HEK293 (cell line): ENCODE measurements at regions not wholly inside any gene's neighbourhood (a gene's known extent, or its start where the extent isn't known, plus 50 kb on each side); places are given as distances from the start of the nearest gene placed in this dataset.
A peak's percentile ranks its signal among the peaks of the same experiment; 100 is the strongest.

Experiments used
- CTCF ChIA-PET: fragments of 350-600 bp; formaldehyde crosslinking; extraction: SDS; loops from one replicate; lab custom pipeline; 2021; ENCODE audit warnings: antibody characterized with exemption; lab: Yijun Ruan, JAX
- POLR2A ChIA-PET: fragments of 300-600 bp; formaldehyde crosslinking; extraction: SDS; loops from one replicate; lab custom pipeline; 2020; ENCODE audit warnings: antibody characterized with exemption, inconsistent platforms; lab: Yijun Ruan, JAX
- H3K27ac ChIP-seq: fragments of 200-500 bp; sonication (Bioruptor generic); 2 replicates; pipeline ENCODE4 v1.5.1; 2014; ENCODE audit warnings: low read depth, low read length, control low read depth, inconsistent platforms; ENCODE audit errors: extremely low read depth
- H3K36me3 ChIP-seq, 2 experiments: fragments of 200-500 bp in 1 of 2; sonication (Bioruptor generic) in 1 of 2; 1 replicate in 1 of 2; 2 replicates in 1 of 2; pipeline ENCODE4 v1.5.1; 2014 to 2017; ENCODE audit warnings: inconsistent platforms in 2 of 2, low read length in 2 of 2; ENCODE audit not compliant: control insufficient read depth in 2 of 2, insufficient read depth in 1 of 2
- H3K4me1 ChIP-seq: fragments of 200-500 bp; sonication (Bioruptor generic); 2 replicates; pipeline ENCODE4 v1.5.1; 2014; ENCODE audit warnings: mild to moderate bottlenecking, low read length, inconsistent platforms; ENCODE audit not compliant: control insufficient read depth, insufficient read depth
- H3K4me3 ChIP-seq: 2 replicates; pipeline ENCODE4 v1.5.1; 2011; ENCODE audit warnings: low read depth, mild to moderate bottlenecking, control low read depth, low read length, moderate library complexity
- H3K9me3 ChIP-seq: fragments of 200-500 bp; sonication (Bioruptor generic); 2 replicates; pipeline ENCODE4 v1.5.1; 2014; ENCODE audit warnings: low read depth, low read length, inconsistent platforms; ENCODE audit not compliant: control insufficient read depth, insufficient read depth
- ATF2 ChIP-seq: fragments of 450-650 bp; formaldehyde crosslinking; IDR thresholded peaks from 2 replicates; pipeline ENCODE4 v1.5.1; 2016; ENCODE audit warnings: missing biosample characterization, missing genetic modification characterization, low read depth
- GLIS1 ChIP-seq: fragments of 450-650 bp; formaldehyde crosslinking; IDR thresholded peaks from 2 replicates; pipeline ENCODE4 v1.5.1; 2016; ENCODE audit warnings: missing biosample characterization, missing genetic modification characterization
- KLF10 ChIP-seq: fragments of 450-650 bp; IDR thresholded peaks from 2 replicates; pipeline ENCODE4 v1.5.1; 2018; ENCODE audit warnings: missing biosample characterization, mild to moderate bottlenecking, missing genetic modification characterization
- KLF7 ChIP-seq: fragments of 450-650 bp; formaldehyde crosslinking; IDR thresholded peaks from 2 replicates; pipeline ENCODE4 v1.5.1; 2016; ENCODE audit warnings: missing biosample characterization, missing genetic modification characterization, borderline replicate concordance
- PRDM6 ChIP-seq: fragments of 450-650 bp; formaldehyde crosslinking; IDR thresholded peaks from 2 replicates; pipeline ENCODE4 v1.5.1; 2017; ENCODE audit warnings: missing biosample characterization, missing genetic modification characterization
- SALL2 ChIP-seq: fragments of 450-650 bp; formaldehyde crosslinking; IDR thresholded peaks from 2 replicates; pipeline ENCODE4 v1.5.0; 2017; ENCODE audit warnings: missing biosample characterization, mild to moderate bottlenecking, missing genetic modification characterization, borderline replicate concordance
- SP3 ChIP-seq: fragments of 450-650 bp; formaldehyde crosslinking; IDR thresholded peaks from 2 replicates; pipeline ENCODE4 v1.5.1; 2016; ENCODE audit warnings: missing biosample characterization, missing genetic modification characterization
- SP7 ChIP-seq: fragments of 450-650 bp; formaldehyde crosslinking; IDR thresholded peaks from 2 replicates; pipeline ENCODE4 v1.5.1; 2016; ENCODE audit warnings: missing biosample characterization, missing genetic modification characterization
- YY2 ChIP-seq: fragments of 450-650 bp; formaldehyde crosslinking; IDR thresholded peaks from 2 replicates; pipeline ENCODE4 v1.5.1; 2016; ENCODE audit warnings: missing biosample characterization, missing genetic modification characterization
- ZBTB21 ChIP-seq: fragments of 450-650 bp; formaldehyde crosslinking; IDR thresholded peaks from 2 replicates; pipeline ENCODE4 v1.5.1; 2017; ENCODE audit warnings: missing biosample characterization, missing genetic modification characterization
- ZFHX2 ChIP-seq: fragments of 450-650 bp; formaldehyde crosslinking; conservative IDR thresholded peaks from 2 replicates; pipeline ENCODE4 v1.5.1; 2016; ENCODE audit warnings: missing biosample characterization, missing genetic modification characterization
- ZNF140 ChIP-seq: fragments of 450-650 bp; formaldehyde crosslinking; IDR thresholded peaks from 2 replicates; pipeline ENCODE4 v1.5.1; 2016; ENCODE audit warnings: missing biosample characterization, missing genetic modification characterization
- ZNF18 ChIP-seq: fragments of 450-650 bp; formaldehyde crosslinking; IDR thresholded peaks from 2 replicates; pipeline ENCODE4 v1.5.1; 2016; ENCODE audit warnings: missing biosample characterization, missing genetic modification characterization
- ZNF280D ChIP-seq: fragments of 450-650 bp; formaldehyde crosslinking; IDR thresholded peaks from 2 replicates; pipeline ENCODE4 v1.5.1; 2016; ENCODE audit warnings: missing biosample characterization, missing genetic modification characterization
- ZNF311 ChIP-seq: fragments of 450-650 bp; formaldehyde crosslinking; IDR thresholded peaks from 2 replicates; pipeline ENCODE4 v1.5.1; 2017; ENCODE audit warnings: missing biosample characterization, missing genetic modification characterization, borderline replicate concordance
- ZNF350 ChIP-seq: fragments of 450-650 bp; formaldehyde crosslinking; IDR thresholded peaks from 2 replicates; pipeline ENCODE4 v1.5.0; 2017; ENCODE audit warnings: missing biosample characterization, mild to moderate bottlenecking, missing genetic modification characterization
- ZNF366 ChIP-seq: fragments of 450-650 bp; formaldehyde crosslinking; conservative IDR thresholded peaks from 2 replicates; pipeline ENCODE4 v1.5.1; 2016; ENCODE audit warnings: missing biosample characterization, missing genetic modification characterization
- ZNF449 ChIP-seq: fragments of 450-650 bp; formaldehyde crosslinking; IDR thresholded peaks from 2 replicates; pipeline ENCODE4 v1.5.1; 2017; ENCODE audit warnings: missing biosample characterization, mild to moderate bottlenecking, missing genetic modification characterization, moderate library complexity
- ZNF629 ChIP-seq: fragments of 450-650 bp; formaldehyde crosslinking; IDR thresholded peaks from 2 replicates; pipeline ENCODE4 v1.5.1; 2017; ENCODE audit warnings: missing biosample characterization, missing genetic modification characterization
- ZNF830 ChIP-seq: fragments of 450-650 bp; IDR thresholded peaks from 2 replicates; pipeline ENCODE4 v1.5.0; 2018; ENCODE audit warnings: missing biosample characterization, missing genetic modification characterization, low read depth, mild to moderate bottlenecking, moderate library complexity
- ZNF837 ChIP-seq: fragments of 450-650 bp; formaldehyde crosslinking; IDR thresholded peaks from 2 replicates; pipeline ENCODE4 v1.5.1; 2016; ENCODE audit warnings: missing biosample characterization, missing genetic modification characterization

- Histone ChIP-seq H3K4me1 (no peaks in the 10 kb centered on the region), H3K4me3 (no peak overlapping the region), H3K9me3 (no peaks in the 10 kb centered on the region), H3K36me3 (no peaks in the 10 kb centered on the region), H3K27ac (no peak overlapping the region)
- CTCF ChIA-PET = interaction anchor here (0.7 to 0.9 kb wide), 2 partner anchors 25 to 815 kb away, joined by 3 read pairs; no protein-coding TSS in a partner anchor
- TF ChIP-seq ZNF280D (tag by site-specific recombination) (no peak), ZNF629 (tag by site-specific recombination) (0 out of 2 replicates have a peak, but pooled peaks have one; percentile 24), YY2 (tag by site-specific recombination) (no peak), PRDM6 (tag by site-specific recombination) (no peak), ATF2 (tag by site-specific recombination) (0 out of 2 replicates have a peak, but pooled peaks have one; percentile 29), KLF10 (tag by site-specific recombination) (no peak)
- POLR2A ChIA-PET = no interaction called here
These were observed 91.8 kb upstream of the TNFAIP3 start for GRCh38 chr6:137775227-137775626.

GRCh38 chr6:137775720-137776119, 91.3 kb upstream of the TNFAIP3 start:
- H3K9me3 ChIP-seq = no peaks in the 10 kb centered on the region
- no peak overlapping the region for H3K4me3 ChIP-seq
- ChIA-PET POLR2A (no interaction called here), CTCF (no interaction called here)
- H3K27ac ChIP-seq = no peak overlapping the region
- H3K4me1 ChIP-seq = no peaks in the 10 kb centered on the region
- no peaks in the 10 kb centered on the region for H3K36me3 ChIP-seq
- TF ChIP-seq GLIS1 (tag by site-specific recombination) = no peak
- TF ChIP-seq KLF7 (tag by site-specific recombination) = no peak
- TF ChIP-seq ZFHX2 (tag by site-specific recombination) = no peak
- TF ChIP-seq ZNF449 (tag by site-specific recombination) = no peak
- TF ChIP-seq ZNF18 (tag by site-specific recombination) = no peak
- TF ChIP-seq ZBTB21 (tag by site-specific recombination) = no peak
- no peak for TF ChIP-seq YY2 (tag by site-specific recombination)
- TF ChIP-seq ZNF350 (tag by site-specific recombination) = no peak
- TF ChIP-seq ZNF140 (tag by site-specific recombination) = no peak
- TF ChIP-seq ZNF311 (tag by site-specific recombination) = no peak
- TF ChIP-seq ATF2 (tag by site-specific recombination) = no peak
- TF ChIP-seq ZNF837 (tag by site-specific recombination) = no peak
- no peak for TF ChIP-seq ZNF830 (tag by site-specific recombination)
- TF ChIP-seq SP3 (tag by site-specific recombination) = no peak
- TF ChIP-seq SP7 = no peak
- TF ChIP-seq ZNF366 (tag by site-specific recombination) = no peak
- TF ChIP-seq SALL2 (tag by site-specific recombination) = no peak
